SU-DHL-6 (cell line): ENCODE measurements at regions not wholly inside any gene's neighbourhood (a gene's known extent, or its start where the extent isn't known, plus 50 kb on each side); places are given as distances from the start of the nearest gene placed in this dataset.

Experiments
- CTCF ChIP-seq: fragments of 200-600 bp; sonication (generic); IDR thresholded peaks from one replicate; pipeline ENCODE4 v1.5.1; 2017; ENCODE audit warnings: antibody characterized with exemption, mild to moderate bottlenecking, low read length, moderate library complexity; ENCODE audit not compliant: insufficient read depth, poor library complexity, severe bottlenecking
- EZH2phosphoT487 ChIP-seq: fragments of 200-600 bp; sonication (generic), shearing (Covaris generic); conservative IDR thresholded peaks from 2 replicates; pipeline ENCODE4 v1.6.1; 2018; ENCODE audit warnings: mild to moderate bottlenecking, antibody characterized with exemption, low read length, moderate library complexity, mixed read lengths

GRCh38 chr4:178259566-178259965 is 817.3 kb upstream of the AGA start:
- TF ChIP-seq CTCF, result no peak
- TF ChIP-seq EZH2phosphoT487, result no peak
